H1 (cell line): ENCODE measurements at regions not wholly inside any gene's neighbourhood (a gene's known extent, or its start where the extent isn't known, plus 50 kb on each side); places are given as distances from the start of the nearest gene placed in this dataset.

Experiments used
- CTCF ChIA-PET: fragments of 300-600 bp; sonication (Branson Sonifier 250); formaldehyde crosslinking; loops from one replicate; lab custom pipeline; 2021; ENCODE audit not compliant: partially characterized antibody; lab: Charles Lee
- POLR2A ChIA-PET: fragments of 300-600 bp; sonication (Branson Sonifier 250); formaldehyde crosslinking; loops from one replicate; lab custom pipeline; 2021; ENCODE audit warnings: inconsistent platforms; ENCODE audit not compliant: partially characterized antibody; lab: Charles Lee
- DNase-seq, 2 experiments: peaks; one replicate each; pipeline versions ENCODE4 v3.0.0 to v3.0.0-alpha.2; 2010 to 2022; ENCODE audit warnings: low spot score in 2 of 2, low read depth in 1 of 2, mixed read lengths in 1 of 2
- FAIRE-seq: peaks from 2 replicates; lab custom pipeline; 2011; peaks lifted over from hg19 to GRCh38; lab: Jason Lieb, UNC
- H2AFZ ChIP-seq: 2 replicates; pipeline ENCODE4 v1.8.1; 2012; ENCODE audit warnings: low read length, inconsistent platforms
- H2AK5ac ChIP-seq: 2 replicates; pipeline ENCODE4 v1.6.1; 2013; ENCODE audit warnings: low read depth, low read length
- H2BK120ac ChIP-seq: replicated peaks from 2 replicates; pipeline ENCODE3; 2013; ENCODE audit warnings: low read depth, low read length, inconsistent platforms
- H2BK12ac ChIP-seq: 2 replicates; pipeline ENCODE4 v1.6.1; 2013; ENCODE audit warnings: low read depth, low read length
- H2BK15ac ChIP-seq: 2 replicates; pipeline ENCODE4 v1.6.1; 2013; ENCODE audit warnings: low read length
- H2BK20ac ChIP-seq: 2 replicates; pipeline ENCODE4 v1.6.1; 2013; ENCODE audit warnings: low read length
- H2BK5ac ChIP-seq: 2 replicates; pipeline ENCODE4 v1.6.1; 2013; ENCODE audit warnings: low read depth, low read length
- H3K14ac ChIP-seq: 2 replicates; pipeline ENCODE4 v1.6.1; 2013; ENCODE audit warnings: inconsistent platforms; ENCODE audit not compliant: insufficient read length
- H3K18ac ChIP-seq: 2 replicates; pipeline ENCODE4 v1.6.1; 2013; ENCODE audit warnings: low read length; ENCODE audit errors: extremely low read depth
- H3K23ac ChIP-seq: 2 replicates; pipeline ENCODE4 v1.6.1; 2013; ENCODE audit warnings: inconsistent platforms; ENCODE audit not compliant: insufficient read length
- H3K23me2 ChIP-seq: 2 replicates; pipeline ENCODE4 v1.6.1; 2013; ENCODE audit warnings: low read depth, low read length
- H3K27ac ChIP-seq: 2 replicates; pipeline ENCODE4 v1.6.1; 2011; ENCODE audit warnings: low read depth, low read length, inconsistent platforms
- H3K27me3 ChIP-seq, 4 experiments: replicated peaks in 1 of 4; 1 replicate in 1 of 4; 2 replicates in 3 of 4; pipeline versions ENCODE4 v1.6.1 to v1.8.1; 2011 to 2013; ENCODE audit warnings: low read length in 3 of 4, mild to moderate bottlenecking in 3 of 4, inconsistent platforms in 2 of 4, mixed read lengths in 2 of 4, moderate library complexity in 1 of 4; ENCODE audit not compliant: control insufficient read depth in 3 of 4, insufficient read depth in 3 of 4; ENCODE audit errors: extremely low read depth in 1 of 4
- H3K36me3 ChIP-seq, 4 experiments: 2 replicates each; pipeline versions ENCODE4 v1.6.1 to v1.8.1; 2011 to 2013; ENCODE audit warnings: mild to moderate bottlenecking in 4 of 4, low read length in 3 of 4, moderate library complexity in 2 of 4, control low read depth in 1 of 4, inconsistent platforms in 1 of 4; ENCODE audit not compliant: insufficient read depth in 4 of 4, control insufficient read depth in 2 of 4
- H3K4ac ChIP-seq: replicated peaks from 2 replicates; pipeline ENCODE3; 2013; ENCODE audit warnings: low read length, low read depth, mixed read lengths, inconsistent platforms; ENCODE audit not compliant: insufficient read length
- H3K4me1 ChIP-seq, 4 experiments: replicated peaks in 1 of 4; 1 replicate in 1 of 4; 2 replicates in 3 of 4; pipeline versions ENCODE4 v1.6.1 to v1.8.1; 2011 to 2013; ENCODE audit warnings: low read length in 3 of 4, inconsistent platforms in 2 of 4, mixed read lengths in 1 of 4; ENCODE audit not compliant: insufficient read depth in 4 of 4, control insufficient read depth in 3 of 4
- H3K4me2 ChIP-seq, 2 experiments: 2 replicates each; pipeline versions ENCODE4 v1.6.1 to v1.8.1; 2011 to 2013; ENCODE audit warnings: low read depth in 2 of 2, low read length in 2 of 2, control low read depth in 1 of 2, inconsistent platforms in 1 of 2, mild to moderate bottlenecking in 1 of 2; ENCODE audit not compliant: insufficient read depth in 1 of 2
- H3K4me3 ChIP-seq, 4 experiments: fragments of 200-600, 300-600 bp in 1 of 4; sonication (generic), shearing (Covaris generic), sonication (Bioruptor Twin) in 1 of 4; 2 replicates each; pipeline versions ENCODE4 v1.5.1 to v1.8.1; 2011 to 2016; ENCODE audit warnings: low read length in 4 of 4, low read depth in 3 of 4, control low read depth in 2 of 4, inconsistent platforms in 2 of 4, mild to moderate bottlenecking in 2 of 4, mixed read lengths in 1 of 4, moderate library complexity in 1 of 4; ENCODE audit not compliant: insufficient read depth in 2 of 4; ENCODE audit errors: extremely low read depth in 1 of 4
- H3K56ac ChIP-seq: replicated peaks from 2 replicates; pipeline ENCODE3; 2013; ENCODE audit warnings: low read depth, mild to moderate bottlenecking, mixed read lengths, low read length, inconsistent platforms; ENCODE audit not compliant: insufficient read length
- H3K79me1 ChIP-seq: 2 replicates; pipeline ENCODE4 v1.6.1; 2013; ENCODE audit warnings: low read depth, low read length, control low read depth
- H3K79me2 ChIP-seq, 2 experiments: 2 replicates each; pipeline versions ENCODE4 v1.6.1 to v1.8.1; 2012 to 2013; ENCODE audit warnings: low read length in 2 of 2, mild to moderate bottlenecking in 2 of 2, inconsistent platforms in 1 of 2; ENCODE audit not compliant: insufficient read depth in 2 of 2, control insufficient read depth in 1 of 2
- H3K9ac ChIP-seq, 4 experiments: replicated peaks in 1 of 4; 1 replicate in 1 of 4; 2 replicates in 3 of 4; pipeline versions ENCODE4 v1.6.1 to v1.8.1; 2011 to 2013; ENCODE audit warnings: low read depth in 3 of 4, low read length in 3 of 4, control low read depth in 2 of 4, mild to moderate bottlenecking in 2 of 4, moderate library complexity in 2 of 4, inconsistent platforms in 1 of 4; ENCODE audit errors: extremely low read depth in 1 of 4
- H3K9me3 ChIP-seq, 2 experiments: 2 replicates each; pipeline versions ENCODE4 v1.6.1 to v1.8.1; 2012 to 2013; ENCODE audit warnings: mild to moderate bottlenecking in 2 of 2, moderate library complexity in 2 of 2, control low read depth in 1 of 2, inconsistent platforms in 1 of 2, low read depth in 1 of 2, low read length in 1 of 2, mixed read lengths in 1 of 2; ENCODE audit not compliant: insufficient read depth in 2 of 2
- H4K20me1 ChIP-seq, 2 experiments: replicated peaks in 1 of 2; 2 replicates each; pipeline versions ENCODE3 to v1.8.1; 2011 to 2013; ENCODE audit warnings: inconsistent platforms in 2 of 2, low read length in 2 of 2, mild to moderate bottlenecking in 1 of 2; ENCODE audit not compliant: insufficient read depth in 2 of 2, control insufficient read depth in 1 of 2
- H4K5ac ChIP-seq: 2 replicates; pipeline ENCODE4 v1.6.1; 2013; ENCODE audit warnings: low read length, low read depth, mixed read lengths, inconsistent platforms; ENCODE audit not compliant: insufficient read length
- H4K8ac ChIP-seq: 2 replicates; pipeline ENCODE4 v1.8.0; 2013; ENCODE audit warnings: mild to moderate bottlenecking, moderate library complexity, low read length, inconsistent platforms; ENCODE audit not compliant: insufficient read depth; ENCODE audit errors: extremely low read depth
- H4K91ac ChIP-seq: replicated peaks from 2 replicates; pipeline ENCODE3; 2013; ENCODE audit warnings: low read length, mixed read lengths, inconsistent platforms; ENCODE audit not compliant: insufficient read length
- ATF2 ChIP-seq: IDR thresholded peaks from 2 replicates; pipeline ENCODE4 v1.6.1; 2012; ENCODE audit warnings: low read length, inconsistent platforms
- ATF3 ChIP-seq: IDR thresholded peaks from 2 replicates; pipeline ENCODE4 v1.6.1; 2011; ENCODE audit warnings: low read depth, mild to moderate bottlenecking, low read length; ENCODE audit not compliant: insufficient read depth
- BCL11A ChIP-seq, 2 experiments: IDR thresholded peaks; one replicate each; pipeline ENCODE4 v1.6.1; 2011; ENCODE audit warnings: low read depth in 2 of 2, low read length in 2 of 2, mild to moderate bottlenecking in 2 of 2
- CTBP2 ChIP-seq: IDR thresholded peaks from 2 replicates; pipeline ENCODE4 v1.7.0; 2011; ENCODE audit warnings: borderline replicate concordance, mild to moderate bottlenecking, moderate library complexity, mixed read lengths, low read length; ENCODE audit not compliant: insufficient read depth, insufficient read length
- EZH2 ChIP-seq: fragments of 200-600 bp; sonication (generic); IDR thresholded peaks from 2 replicates; pipeline ENCODE4 v1.7.1; 2012; ENCODE audit warnings: low read depth, mild to moderate bottlenecking, moderate library complexity, low read length, inconsistent platforms; ENCODE audit not compliant: severe bottlenecking
- KDM4A ChIP-seq: IDR thresholded peaks from one replicate; pipeline ENCODE4 v1.7.1; 2012; ENCODE audit warnings: low read depth, mild to moderate bottlenecking, moderate library complexity, low read length, inconsistent platforms; ENCODE audit not compliant: severe bottlenecking
- SIX5 ChIP-seq: IDR thresholded peaks from 2 replicates; pipeline ENCODE4 v1.6.1; 2011; ENCODE audit warnings: mild to moderate bottlenecking, low read depth, low read length
- WGBS, 2 experiments: shearing (Covaris generic) in 1 of 2; methylation state at CpG; one replicate each; pipeline versions ENCODE4 v1.1.6 to v1.1.7; 2013 to 2015; ENCODE audit warnings: low lambda C conversion rate in 2 of 2, mixed read lengths in 2 of 2, inconsistent platforms in 1 of 2, low coverage in 1 of 2, missing lambda C conversion rate in 1 of 2; ENCODE audit not compliant: insufficient replicate concordance in 2 of 2, insufficient coverage in 1 of 2, insufficient read length in 1 of 2; ENCODE audit errors: extremely low coverage in 1 of 2, missing lambda C conversion rate in 1 of 2; 5-methylcytosine and 5-hydroxymethylcytosine counted together

- DNase-seq (no peak), FAIRE-seq (no peak)
- Histone ChIP-seq H3K27ac (no peak overlapping the region), H3K23ac (no peak overlapping the region), H3K4ac (no peak overlapping the region), H2BK5ac (0 out of 2 replicates have a peak overlapping the region, but pooled peaks have one; percentile 12), H3K14ac (no peak overlapping the region), H2BK120ac (no peak overlapping the region), H4K8ac (no peak overlapping the region), H2BK12ac (no peak overlapping the region), H2AFZ (no peak overlapping the region), H3K4me2 (no peak overlapping the region), H3K9me3 (no peaks in the 10 kb centered on the region), H3K56ac (no peak overlapping the region), H3K18ac (no peak overlapping the region), H3K23me2 (no peaks in the 10 kb centered on the region), H3K27me3 (peaks cover 0 to 1% (median 0%) of the 10 kb centered on the region in 4 experiments; a peak in 1 of 7 replicates), H3K79me1 (no peaks in the 10 kb centered on the region), H3K36me3 (no peaks in the 10 kb centered on the region), H4K20me1 (no peaks in the 10 kb centered on the region), H3K4me3 (no peak overlapping the region), H2BK15ac (no peak overlapping the region), H4K5ac (no peak overlapping the region), H3K9ac (no peak overlapping the region), H2BK20ac (peak overlapping the region; percentile 0; the same call in 1 of the 2 replicates), H2AK5ac (no peak overlapping the region), H3K79me2 (no peaks in the 10 kb centered on the region), H3K4me1 (peaks cover 0 to 5% (median under 1%) of the 10 kb centered on the region in 4 experiments; a peak in 3 of 7 replicates), H4K91ac (peak overlapping the region; percentile 46)
- WGBS, 2 experiments, result 98% methylated on average over 3 of the region's 3 CpGs; no CpG with 5 or more reads in 1 of the 2 experiments
- POLR2A ChIA-PET, result no interaction called here
- TF ChIP-seq ATF3, result no peak
- no peak for TF ChIP-seq KDM4A
- TF ChIP-seq ATF2, result no peak
- no peak for TF ChIP-seq BCL11A (IDR thresholded peaks at IDR 0.05; ENCODE audit: low read depth in 2 of 2, low read length in 2 of 2)
- TF ChIP-seq CTBP2, result no peak
- no peak for TF ChIP-seq SIX5
- no peak for TF ChIP-seq EZH2
- CTCF ChIA-PET, result interaction anchor here (0.8 to 4.1 kb wide), 12 partner anchors 12 to 247 kb away, joined by 3 to 24 read pairs (median 4); no protein-coding TSS in a partner anchor
Observed at GRCh38 chr5:36443941-36444340, 142.2 kb upstream of the RANBP3L start.
